ENCODE measurements at regions not wholly inside any gene's neighbourhood (a gene's known extent, or its start where the extent isn't known, plus 50 kb on each side); places are given as distances from the start of the nearest gene placed in this dataset.
"Not testable (repeated sequence)": the region's sequence is repeated elsewhere in the genome, so short reads cannot be mapped to it uniquely, and the experiment has no call there.

DNA sequence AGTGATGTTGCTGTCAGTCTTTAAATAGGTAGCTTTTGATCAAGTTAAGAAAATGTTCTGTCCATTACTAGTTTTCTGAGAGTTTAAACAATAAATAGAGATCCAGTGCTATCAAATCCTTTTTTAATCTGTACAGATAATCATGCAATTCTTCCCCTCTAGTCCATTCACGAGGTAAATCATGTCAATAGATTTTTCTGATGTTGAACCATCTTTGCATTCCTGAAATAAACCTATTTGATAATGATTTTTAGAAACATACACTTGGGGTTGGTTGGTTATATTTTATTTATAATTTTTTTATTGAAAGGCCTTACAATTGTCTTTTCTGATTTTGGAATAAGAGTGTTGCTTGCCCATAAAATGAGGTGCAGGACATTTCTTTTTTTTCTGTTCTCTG, 95.0 kb downstream of the FAM53A start:
- DNase-seq (ENCODE audit: low read depth), result no peak

- DNase-seq (ENCODE audit: low read depth), result no peak
These were observed 95.8 kb downstream of the FAM53A start for GRCh38 chr4:1588306-1588705.

GRCh38 chr4:1584498-1584897, 99.6 kb downstream of the FAM53A start:
- DNase-seq (ENCODE audit: low read depth), result no peak

DNA sequence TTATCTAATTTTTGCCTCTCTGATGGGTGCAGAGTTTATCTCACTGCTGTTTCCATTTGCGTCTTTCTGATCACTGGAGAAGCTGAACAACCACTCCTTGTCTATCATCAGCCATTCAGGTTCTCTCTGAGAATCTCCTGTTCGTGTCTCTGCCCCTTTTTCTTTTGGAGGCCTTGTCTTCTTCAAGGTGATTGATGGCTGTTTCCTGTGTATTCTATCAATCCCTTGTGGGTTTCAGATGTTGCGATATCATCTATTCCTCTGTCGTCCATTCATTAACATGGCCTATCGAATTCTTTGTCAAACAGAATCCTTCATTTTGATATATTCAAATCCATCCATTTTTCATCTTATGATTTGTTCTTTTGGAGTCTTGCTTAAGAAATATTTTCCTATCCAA, 100.3 kb downstream of the FAM53A start:
- no peak for DNase-seq (ENCODE audit: low read depth)

DNA sequence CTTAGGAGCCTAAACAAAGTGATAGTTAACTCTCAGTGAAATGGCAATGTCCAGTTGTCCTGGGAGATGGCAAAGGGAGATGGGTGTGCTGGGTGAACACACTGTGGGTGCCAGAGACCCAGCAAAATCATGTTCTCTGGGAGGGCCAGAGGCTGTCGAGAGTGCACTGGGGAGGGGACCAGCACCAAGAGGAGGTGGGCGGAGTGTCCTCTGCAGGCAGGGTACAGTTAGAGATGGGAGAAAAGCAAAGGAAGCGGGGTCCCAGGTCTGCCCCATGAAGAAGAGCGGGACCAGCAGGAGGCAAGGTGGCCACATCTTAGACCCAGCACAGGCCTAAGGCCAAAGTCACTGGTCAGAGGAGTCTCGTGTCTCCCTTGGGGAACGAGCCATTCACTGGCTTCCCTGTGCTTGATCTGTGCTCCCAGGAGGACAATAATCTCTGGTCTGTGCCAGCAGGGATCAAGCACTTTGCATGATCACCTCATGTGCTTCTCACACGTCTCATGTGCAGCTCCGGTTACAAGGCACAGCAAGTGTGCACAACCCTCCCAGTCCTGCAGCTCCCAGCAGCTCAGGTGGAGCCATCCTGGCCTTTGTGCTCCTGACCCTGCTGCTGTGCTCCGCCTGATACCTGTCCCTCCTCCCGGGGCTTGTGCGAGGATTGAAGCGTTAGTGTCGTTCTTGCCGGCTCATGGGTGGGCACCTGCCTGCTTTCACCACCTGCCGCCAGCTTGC, 100.9 kb downstream of the FAM53A start:
- no peak for DNase-seq (ENCODE audit: low read depth)

DNA sequence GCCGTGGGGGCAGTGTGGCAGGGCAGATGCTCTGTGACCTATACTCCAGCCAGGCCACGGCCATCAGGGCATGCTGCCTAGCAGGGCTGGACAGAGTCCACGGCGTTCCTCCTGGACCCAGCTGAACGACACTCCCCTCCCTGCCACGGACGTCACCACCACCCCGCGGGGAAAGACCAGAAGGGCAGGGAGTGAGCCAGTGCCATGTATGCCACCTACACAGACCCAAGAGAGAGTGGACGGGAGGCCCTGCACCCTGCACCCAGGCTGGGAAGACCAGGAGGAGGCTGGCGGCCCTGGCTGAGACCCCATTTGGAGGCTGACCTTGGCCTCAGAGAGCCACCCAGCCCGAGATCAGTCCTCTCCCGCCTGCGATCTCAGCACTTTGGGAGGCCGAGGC, 101.9 kb downstream of the FAM53A start:
- no peak for DNase-seq (ENCODE audit: low read depth)

DNA sequence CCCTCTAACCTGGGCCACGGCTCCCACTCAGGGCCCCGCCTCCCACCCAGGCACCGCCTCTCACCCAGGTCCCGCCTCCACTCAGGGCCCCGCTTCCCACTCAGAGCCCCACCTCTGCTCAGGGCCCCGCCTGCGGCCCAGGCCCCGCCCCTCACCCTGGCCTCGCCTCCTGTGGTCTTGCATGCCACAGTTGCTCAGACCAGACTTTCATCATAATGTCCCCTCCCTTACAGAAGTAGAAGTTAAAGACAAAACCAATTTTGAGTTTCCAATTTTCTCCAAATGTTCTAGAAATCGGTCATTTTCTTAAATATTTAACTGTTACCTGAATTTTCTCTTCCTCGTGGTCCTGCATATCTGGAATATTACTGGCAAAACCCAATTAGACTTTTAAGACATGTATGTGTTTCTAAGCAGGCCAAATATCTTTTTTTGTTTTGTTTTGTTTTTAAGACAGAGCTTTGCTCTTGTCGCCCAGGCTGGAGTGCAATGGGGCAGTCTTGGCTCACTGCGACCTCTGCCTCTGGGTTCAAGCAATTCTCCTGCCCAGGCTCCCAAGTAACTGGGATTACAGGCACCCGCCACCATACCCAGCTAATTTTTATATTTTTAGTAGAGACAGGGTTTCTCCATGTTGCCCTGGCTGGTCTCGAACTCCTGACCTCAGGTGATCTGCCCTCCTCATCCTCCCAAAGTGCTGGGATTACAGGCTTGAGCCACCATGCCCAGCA, 102.8 kb downstream of the FAM53A start:
- peak; percentile 93 for DNase-seq (ENCODE audit: low read depth)

DNA sequence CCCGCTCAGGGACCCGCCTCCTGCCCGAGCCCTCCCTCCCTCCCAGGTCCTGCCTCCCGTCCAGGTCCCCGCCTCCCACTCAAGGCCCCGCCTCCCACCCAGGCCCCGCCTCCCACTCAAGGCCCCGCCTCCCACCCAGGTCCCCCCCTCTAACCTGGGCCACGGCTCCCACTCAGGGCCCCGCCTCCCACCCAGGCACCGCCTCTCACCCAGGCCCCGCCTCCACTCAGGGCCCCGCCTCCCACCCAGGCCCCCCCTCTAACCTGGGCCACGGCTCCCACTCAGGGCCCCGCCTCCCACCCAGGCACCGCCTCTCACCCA, 103.5 kb downstream of the FAM53A start:
- not testable (repeated sequence) for DNase-seq (ENCODE audit: low read depth)

- peak; percentile 94 for DNase-seq (ENCODE audit: low read depth)
These were observed 104.0 kb downstream of the FAM53A start for GRCh38 chr4:1579901-1580691.

GRCh38 chr4:1579001-1579900, 104.9 kb downstream of the FAM53A start:
- DNase-seq (ENCODE audit: low read depth), result peak; percentile 73

DNA sequence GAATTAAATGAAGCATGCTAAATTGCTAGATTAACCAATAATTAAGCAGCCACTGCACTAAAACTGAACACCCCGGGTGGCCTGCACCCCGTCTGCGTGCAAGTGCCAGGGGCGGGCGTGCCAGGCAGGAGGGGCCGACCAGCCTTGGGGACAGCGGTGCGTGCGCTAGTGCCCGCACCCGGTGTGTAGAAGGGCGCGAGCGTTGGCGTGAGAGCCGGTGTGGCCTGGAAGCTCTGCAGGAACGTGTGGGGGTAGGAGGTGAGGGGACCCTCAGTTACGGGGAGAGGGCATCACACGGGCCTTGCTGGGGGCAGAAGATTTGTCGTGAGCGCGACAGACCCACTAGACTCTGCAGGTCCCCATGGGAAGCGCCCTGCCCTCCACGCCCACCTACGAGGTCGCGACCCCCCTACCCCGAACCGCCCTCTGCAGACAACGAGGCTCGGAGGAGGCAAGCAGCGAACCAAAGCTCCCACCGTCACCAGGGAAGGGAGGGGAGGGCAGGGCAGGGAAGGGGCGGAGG, 105.8 kb downstream of the FAM53A start:
- DNase-seq (ENCODE audit: low read depth), result no peak

DNA sequence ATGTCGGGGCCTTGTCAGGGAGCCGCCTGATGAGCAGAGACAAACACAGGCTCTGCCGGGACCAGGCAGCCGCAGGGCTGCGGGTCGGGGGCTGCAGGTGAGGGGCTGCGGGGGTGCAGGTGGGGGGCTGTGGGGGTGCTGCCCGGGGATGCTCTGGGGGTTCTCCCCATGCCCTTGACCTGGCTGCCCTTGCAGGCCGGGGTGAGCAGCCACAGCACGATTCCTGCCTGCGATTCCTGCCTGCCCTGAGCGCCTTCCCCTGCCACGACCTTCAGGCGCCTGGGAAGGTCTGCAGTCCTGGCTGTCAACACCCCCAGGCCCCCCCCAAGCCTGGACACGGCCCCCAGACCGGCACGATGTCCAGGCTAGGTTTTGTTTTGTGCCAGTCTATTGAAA, 106.3 kb downstream of the FAM53A start:
- DNase-seq (ENCODE audit: low read depth), result no peak

- DNase-seq (ENCODE audit: low read depth), result no peak
These were observed 106.9 kb downstream of the FAM53A start for GRCh38 chr4:1576961-1577821.

DNA sequence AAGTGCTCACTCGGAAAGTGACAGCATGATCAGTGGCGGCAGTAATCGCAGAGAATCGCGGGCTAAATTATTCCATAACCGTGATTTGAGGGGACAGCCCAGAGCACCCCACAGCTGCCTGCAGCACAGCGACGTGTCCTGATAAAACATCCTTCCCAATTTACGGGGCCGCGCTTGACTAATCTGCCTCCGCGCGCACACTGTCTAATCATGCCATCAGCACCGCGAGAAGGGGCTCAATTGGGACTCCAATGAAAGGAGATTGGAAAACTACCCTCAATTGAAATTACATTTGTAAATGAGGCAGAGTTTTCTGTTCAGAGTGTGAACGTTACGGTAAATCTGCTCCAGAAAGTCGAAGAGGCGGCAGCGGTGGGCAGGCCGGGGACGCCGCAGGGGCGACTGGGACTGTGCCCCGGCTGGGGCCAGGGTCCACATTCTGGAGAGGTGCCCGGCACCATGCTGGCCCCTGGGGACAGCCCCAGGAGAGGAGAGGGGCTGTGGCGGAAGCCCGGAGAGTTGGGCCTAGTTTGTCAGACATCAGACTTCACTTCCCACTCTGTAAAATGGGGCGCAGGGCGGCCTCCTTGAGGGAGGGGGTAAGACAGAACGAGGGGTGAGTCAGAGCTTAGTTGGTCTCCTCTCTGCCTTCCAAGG, 107.7 kb downstream of the FAM53A start:
- DNase-seq (ENCODE audit: low read depth), result no peak

DNA sequence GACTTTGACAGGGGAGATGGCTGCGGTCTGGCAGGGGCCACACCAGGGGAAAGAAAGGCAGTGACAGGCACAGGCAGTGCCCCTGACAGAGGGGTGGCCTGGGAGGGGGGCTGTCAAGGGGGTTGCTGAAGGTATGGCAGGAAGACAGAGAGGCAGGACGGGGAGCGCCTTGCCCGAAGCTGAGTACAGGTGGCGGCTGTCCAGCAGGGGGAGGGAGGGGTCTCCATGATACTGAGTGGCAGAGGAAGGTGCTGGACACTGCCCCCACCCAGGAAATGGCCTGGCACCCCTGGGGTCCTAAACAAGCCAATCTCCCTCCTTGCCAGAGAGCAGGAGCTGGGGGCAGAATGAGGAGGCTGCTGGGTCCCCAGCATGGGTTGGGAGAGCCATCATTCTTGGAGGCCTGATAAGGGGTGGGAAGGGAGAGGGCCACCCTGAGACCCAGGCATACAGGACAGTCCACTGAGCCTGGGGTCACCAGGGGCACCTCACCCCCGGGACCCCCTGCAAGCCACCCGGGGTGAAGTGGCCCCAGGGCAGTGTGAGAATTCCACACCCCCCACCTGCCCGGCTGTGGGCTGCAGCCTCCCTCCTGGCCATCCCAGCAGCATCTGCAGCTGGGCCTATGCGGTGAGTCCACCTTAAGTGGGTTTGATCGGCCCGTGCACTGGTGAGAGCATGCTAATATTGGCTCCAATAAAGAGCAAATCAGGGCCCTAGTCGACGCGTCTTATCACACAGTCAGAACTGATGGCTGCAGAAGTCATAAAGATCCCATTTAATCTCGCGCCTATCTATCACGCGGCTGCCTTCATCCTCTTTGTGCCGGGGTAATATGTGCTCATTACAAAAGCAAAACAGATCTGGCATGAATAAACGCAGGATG, 108.5 kb downstream of the FAM53A start:
- DNase-seq (ENCODE audit: low read depth), result no peak

GRCh38 chr4:1574601-1575417, 109.3 kb downstream of the FAM53A start:
- no peak for DNase-seq (ENCODE audit: low read depth)

DNA sequence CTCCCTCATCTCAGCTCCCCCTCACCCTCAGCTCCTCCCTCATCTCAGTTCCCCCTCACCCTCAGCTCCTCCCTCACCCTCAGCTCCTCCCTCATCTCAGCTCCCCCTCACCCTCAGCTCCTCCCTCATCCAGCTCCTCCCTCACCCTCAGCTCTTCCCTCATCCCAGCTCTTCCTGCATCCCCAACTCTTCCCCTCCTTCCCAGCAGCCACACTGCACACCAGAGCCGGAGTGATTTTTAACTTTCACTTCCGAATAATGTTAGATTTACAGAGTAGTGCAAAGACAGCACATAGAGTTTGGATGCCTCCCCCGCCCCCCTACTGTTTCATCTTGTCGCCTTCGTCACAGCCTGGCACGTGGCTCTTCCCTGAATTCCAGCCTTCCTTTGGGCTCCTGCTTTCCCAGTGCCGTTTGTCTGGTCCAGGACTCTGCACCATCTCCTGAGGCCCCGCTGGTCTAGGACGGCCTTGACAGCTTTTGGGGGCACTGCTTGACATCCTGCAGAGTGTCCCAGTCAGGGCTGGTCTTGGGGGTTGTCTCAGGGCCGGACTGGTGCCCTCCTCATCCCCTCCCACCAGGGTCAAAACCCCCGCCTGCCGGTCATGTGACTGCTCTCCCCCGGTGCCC, 110.2 kb downstream of the FAM53A start:
- no peak for DNase-seq (ENCODE audit: low read depth)
